ENCODE measurements at regions not wholly inside any gene's neighbourhood (a gene's known extent, or its start where the extent isn't known, plus 50 kb on each side); places are given as distances from the start of the nearest gene placed in this dataset.

DNA sequence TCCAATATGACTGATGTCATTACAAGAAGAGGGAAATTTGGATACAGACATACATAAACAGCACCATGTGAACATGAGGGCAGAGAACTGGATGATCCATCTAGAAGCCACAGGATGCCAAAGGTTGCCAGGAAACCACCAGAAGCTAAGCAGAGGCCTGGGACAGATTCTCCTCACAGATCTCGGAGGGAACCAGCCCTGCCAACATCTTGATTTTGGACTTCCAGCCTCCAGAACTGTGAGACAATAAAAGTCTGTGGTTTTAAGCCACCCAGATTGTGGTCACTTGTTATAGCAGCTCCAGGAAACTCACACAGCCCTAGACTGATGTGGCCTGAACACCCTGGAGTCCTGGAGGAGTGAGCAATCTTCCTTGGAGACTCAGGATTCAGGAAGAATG is 351.6 kb downstream of the EIPR1 start:
- H3K36me3 ChIP-seq (ENCODE audit: low read depth), result no peaks in the 10 kb centered on the region
- H3K9me3 ChIP-seq (ENCODE audit: severe bottlenecking), result no peaks in the 10 kb centered on the region
- H3K27ac ChIP-seq (ENCODE audit: poor library complexity, severe bottlenecking), result no peak overlapping the region
- DNase-seq (ENCODE audit: low spot score), result no peak
- ATAC-seq (ENCODE audit: low read depth), result no peak
- TF ChIP-seq, protein P1, sequence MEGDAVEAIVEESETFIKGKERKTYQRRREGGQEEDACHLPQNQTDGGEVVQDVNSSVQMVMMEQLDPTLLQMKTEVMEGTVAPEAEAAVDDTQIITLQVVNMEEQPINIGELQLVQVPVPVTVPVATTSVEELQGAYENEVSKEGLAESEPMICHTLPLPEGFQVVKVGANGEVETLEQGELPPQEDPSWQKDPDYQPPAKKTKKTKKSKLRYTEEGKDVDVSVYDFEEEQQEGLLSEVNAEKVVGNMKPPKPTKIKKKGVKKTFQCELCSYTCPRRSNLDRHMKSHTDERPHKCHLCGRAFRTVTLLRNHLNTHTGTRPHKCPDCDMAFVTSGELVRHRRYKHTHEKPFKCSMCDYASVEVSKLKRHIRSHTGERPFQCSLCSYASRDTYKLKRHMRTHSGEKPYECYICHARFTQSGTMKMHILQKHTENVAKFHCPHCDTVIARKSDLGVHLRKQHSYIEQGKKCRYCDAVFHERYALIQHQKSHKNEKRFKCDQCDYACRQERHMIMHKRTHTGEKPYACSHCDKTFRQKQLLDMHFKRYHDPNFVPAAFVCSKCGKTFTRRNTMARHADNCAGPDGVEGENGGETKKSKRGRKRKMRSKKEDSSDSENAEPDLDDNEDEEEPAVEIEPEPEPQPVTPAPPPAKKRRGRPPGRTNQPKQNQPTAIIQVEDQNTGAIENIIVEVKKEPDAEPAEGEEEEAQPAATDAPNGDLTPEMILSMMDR (IDR thresholded peaks at IDR 0.05; ENCODE audit: poor library complexity, severe bottlenecking), result no peak
- no peaks in the 10 kb centered on the region for H3K27me3 ChIP-seq (ENCODE audit: insufficient read depth, poor library complexity, severe bottlenecking)
- no peak overlapping the region for H3K4me3 ChIP-seq (ENCODE audit: severe bottlenecking)
- no peaks in the 10 kb centered on the region for H3K4me1 ChIP-seq (ENCODE audit: insufficient read depth, poor library complexity, severe bottlenecking)

- Histone ChIP-seq H3K4me1 (ENCODE audit: insufficient read depth, poor library complexity, severe bottlenecking) (no peaks in the 10 kb centered on the region), H3K9me3 (ENCODE audit: severe bottlenecking) (no peaks in the 10 kb centered on the region), H3K27me3 (ENCODE audit: insufficient read depth, poor library complexity, severe bottlenecking) (no peaks in the 10 kb centered on the region), H3K4me3 (ENCODE audit: severe bottlenecking) (no peak overlapping the region), H3K36me3 (ENCODE audit: low read depth) (no peaks in the 10 kb centered on the region), H3K27ac (ENCODE audit: poor library complexity, severe bottlenecking) (no peak overlapping the region)
- DNase-seq (ENCODE audit: low spot score) (no peak), ATAC-seq (ENCODE audit: low read depth) (no peak)
- TF ChIP-seq, protein P1 (IDR thresholded peaks at IDR 0.05; ENCODE audit: poor library complexity, severe bottlenecking), result no peak
Measured at GRCh38 chr2:3025261-3025660, 352.4 kb downstream of the EIPR1 start.

- TF ChIP-seq, protein P1 (IDR thresholded peaks at IDR 0.05; ENCODE audit: poor library complexity, severe bottlenecking), result no peak
- H3K27me3 ChIP-seq (ENCODE audit: insufficient read depth, poor library complexity, severe bottlenecking), result no peaks in the 10 kb centered on the region
- no peak for DNase-seq (ENCODE audit: low spot score)
Measured at GRCh38 chr2:3024401-3024935, 353.1 kb downstream of the EIPR1 start.

GRCh38 chr2:3023531-3023930 is 354.1 kb downstream of the EIPR1 start:
- DNase-seq (ENCODE audit: low spot score), result no peak
- no peak overlapping the region for H3K27ac ChIP-seq (ENCODE audit: poor library complexity, severe bottlenecking)
- TF ChIP-seq, protein P1 (IDR thresholded peaks at IDR 0.05; ENCODE audit: poor library complexity, severe bottlenecking), result no peak
- ATAC-seq (ENCODE audit: low read depth), result no peak
- H3K27me3 ChIP-seq (ENCODE audit: insufficient read depth, poor library complexity, severe bottlenecking), result no peaks in the 10 kb centered on the region
- H3K36me3 ChIP-seq (ENCODE audit: low read depth), result no peaks in the 10 kb centered on the region
- H3K9me3 ChIP-seq (ENCODE audit: severe bottlenecking), result no peaks in the 10 kb centered on the region
- no peaks in the 10 kb centered on the region for H3K4me1 ChIP-seq (ENCODE audit: insufficient read depth, poor library complexity, severe bottlenecking)
- no peak overlapping the region for H3K4me3 ChIP-seq (ENCODE audit: severe bottlenecking)

More at GRCh38 chr2:3024401-3024935, 353.1 kb downstream of the EIPR1 start:
- no peaks in the 10 kb centered on the region for H3K36me3 ChIP-seq (ENCODE audit: low read depth)
- no peak overlapping the region for H3K27ac ChIP-seq (ENCODE audit: poor library complexity, severe bottlenecking)
- no peak for ATAC-seq (ENCODE audit: low read depth)
- no peaks in the 10 kb centered on the region for H3K9me3 ChIP-seq (ENCODE audit: severe bottlenecking)
- H3K4me3 ChIP-seq (ENCODE audit: severe bottlenecking), result no peak overlapping the region
- no peaks in the 10 kb centered on the region for H3K4me1 ChIP-seq (ENCODE audit: insufficient read depth, poor library complexity, severe bottlenecking)

- TF ChIP-seq, protein P1 (IDR thresholded peaks at IDR 0.05; ENCODE audit: poor library complexity, severe bottlenecking), result no peak
- H3K4me3 ChIP-seq (ENCODE audit: severe bottlenecking), result no peak overlapping the region
- no peak for ATAC-seq (ENCODE audit: low read depth)
- no peaks in the 10 kb centered on the region for H3K9me3 ChIP-seq (ENCODE audit: severe bottlenecking)
- H3K4me1 ChIP-seq (ENCODE audit: insufficient read depth, poor library complexity, severe bottlenecking), result no peaks in the 10 kb centered on the region
- H3K36me3 ChIP-seq (ENCODE audit: low read depth), result no peaks in the 10 kb centered on the region
- no peak for DNase-seq (ENCODE audit: low spot score)
- no peaks in the 10 kb centered on the region for H3K27me3 ChIP-seq (ENCODE audit: insufficient read depth, poor library complexity, severe bottlenecking)
- no peak overlapping the region for H3K27ac ChIP-seq (ENCODE audit: poor library complexity, severe bottlenecking)
Measured at GRCh38 chr2:3022841-3023372, 354.7 kb downstream of the EIPR1 start.

Data from RWPE2 (cell line).